HG03432 (cell line): ENCODE measurements at regions not wholly inside any gene's neighbourhood (a gene's known extent, or its start where the extent isn't known, plus 50 kb on each side); places are given as distances from the start of the nearest gene placed in this dataset.
"Not testable (repeated sequence)": the region's sequence is repeated elsewhere in the genome, so short reads cannot be mapped to it uniquely, and the experiment has no call there.

ENCODE experiments used
- ATAC-seq: cut with Tn5 transposase; IDR thresholded peaks from one replicate; pipeline ENCODE4 v1.9.1; 2021; ENCODE audit warnings: mild to moderate bottlenecking, moderate library complexity; ENCODE audit not compliant: unreplicated experiment

GRCh38 chr4:19539201-19539600, 712.5 kb upstream of the SLIT2 start:
- ATAC-seq = no peak

GRCh38 chr4:19534159-19534558, 717.5 kb upstream of the SLIT2 start:
- ATAC-seq = no peak

GRCh38 chr4:19531906-19532848, 719.5 kb upstream of the SLIT2 start:
- ATAC-seq = no peak

- no peak for ATAC-seq
These were observed 727.7 kb upstream of the SLIT2 start for GRCh38 chr4:19523964-19524363.

DNA sequence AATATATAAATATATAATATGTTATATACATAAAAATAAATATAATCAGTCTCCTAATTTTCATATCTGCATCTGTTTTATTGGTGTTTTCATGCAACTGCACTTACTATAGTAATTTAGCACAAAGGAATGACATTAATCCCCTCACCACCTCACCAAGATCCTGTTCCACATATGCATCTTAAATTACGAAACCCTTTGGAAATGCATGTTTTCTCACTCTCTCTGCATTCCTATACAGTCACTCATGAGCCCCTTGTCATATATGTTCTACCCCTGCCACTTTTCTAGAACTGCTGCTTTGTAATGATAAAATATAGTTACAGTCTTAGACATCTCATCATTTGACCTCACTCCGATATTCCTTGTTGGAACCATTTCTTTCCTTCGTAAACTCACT, 728.7 kb upstream of the SLIT2 start:
- no peak for ATAC-seq

DNA sequence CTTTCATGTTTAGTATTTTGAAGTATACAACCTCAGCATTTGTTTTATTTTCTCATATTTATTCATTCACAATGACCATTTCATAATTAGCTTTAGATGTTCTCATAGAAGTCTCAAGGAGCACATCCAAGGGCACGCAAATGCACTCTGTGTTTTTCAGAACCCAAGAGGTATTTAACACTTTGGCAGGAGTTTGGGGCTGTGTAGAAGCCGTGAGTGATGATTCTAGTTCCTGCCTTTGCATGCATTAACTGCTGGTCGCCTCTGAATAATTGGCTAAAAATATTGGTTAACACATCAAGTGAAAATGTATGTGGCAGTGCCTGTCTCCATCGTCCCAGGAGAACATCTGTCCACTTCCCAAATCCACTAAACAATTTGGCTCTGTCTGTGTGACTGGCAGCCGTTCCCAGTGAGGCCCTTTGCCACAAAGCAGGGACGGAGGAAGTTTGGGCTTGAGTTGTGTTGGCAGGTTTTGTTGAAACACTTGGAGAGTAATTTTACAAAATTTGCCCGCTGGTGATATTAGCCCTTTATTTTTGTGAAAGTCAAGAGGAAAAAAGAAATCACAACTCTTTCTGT, 730.7 kb upstream of the SLIT2 start:
- ATAC-seq = no peak

- ATAC-seq = no peak
These were observed 737.2 kb upstream of the SLIT2 start for GRCh38 chr4:19514276-19515070.

DNA sequence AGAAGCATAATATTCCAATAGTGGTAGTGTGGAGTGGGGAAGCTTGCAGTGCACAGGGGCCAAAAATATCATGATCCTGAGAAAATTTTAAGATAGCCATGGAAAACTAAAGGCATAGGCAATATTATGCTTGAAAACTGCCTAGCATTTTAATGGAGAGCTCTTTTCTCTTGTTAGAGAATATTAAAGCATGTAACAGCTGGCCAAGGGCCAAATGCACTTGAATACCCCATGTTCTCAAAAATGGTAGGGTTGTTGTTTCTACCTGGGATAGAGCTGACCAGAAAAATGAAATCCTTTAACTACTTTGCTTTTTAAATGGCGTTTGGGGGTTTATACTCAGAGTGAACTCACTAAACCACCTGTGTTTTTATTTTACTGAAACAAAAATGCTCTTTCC, 739.6 kb upstream of the SLIT2 start:
- ATAC-seq = no peak

- no peak for ATAC-seq
These were observed 740.7 kb upstream of the SLIT2 start for GRCh38 chr4:19510993-19511392.

DNA sequence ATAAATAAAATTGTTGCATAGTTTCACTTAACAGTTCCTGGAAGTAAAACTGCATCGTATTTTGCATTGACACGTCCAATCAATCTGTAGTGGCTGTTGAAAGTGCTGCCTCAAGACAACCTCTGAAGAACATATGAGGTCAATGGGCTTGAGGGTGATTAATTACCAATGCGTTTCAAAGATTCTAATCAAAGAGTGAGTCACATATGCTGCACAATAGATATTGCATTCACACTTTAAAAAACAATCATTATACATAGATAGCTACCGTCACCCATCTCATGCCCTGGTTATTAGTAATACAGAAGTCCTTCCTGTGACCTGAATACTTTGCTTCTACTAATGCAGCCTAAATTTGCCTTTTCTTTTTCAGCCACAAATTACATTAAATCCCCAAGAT, 743.3 kb upstream of the SLIT2 start:
- ATAC-seq = no peak

- ATAC-seq = no peak
These were observed 754.0 kb upstream of the SLIT2 start for GRCh38 chr4:19497705-19498104.

- ATAC-seq = no peak
These were observed 754.9 kb upstream of the SLIT2 start for GRCh38 chr4:19496756-19497155.

DNA sequence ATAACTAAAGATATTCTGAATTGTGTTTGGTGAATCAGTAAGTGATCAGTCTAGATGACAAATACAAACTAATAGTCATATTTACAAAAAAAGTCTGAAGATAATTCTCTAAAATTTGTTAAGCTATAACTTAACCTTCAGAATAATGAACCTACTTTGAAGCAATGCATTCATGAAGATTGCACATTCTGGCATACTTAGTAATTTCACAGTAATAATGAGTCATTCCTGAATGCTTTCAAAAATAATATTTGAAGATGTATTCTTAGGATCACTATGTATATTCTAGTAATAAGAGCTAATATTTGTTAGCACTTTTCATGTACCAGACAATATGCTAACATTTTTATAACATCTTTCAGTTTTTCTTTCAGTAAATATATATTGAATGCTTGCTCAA, 756.7 kb upstream of the SLIT2 start:
- no peak for ATAC-seq

DNA sequence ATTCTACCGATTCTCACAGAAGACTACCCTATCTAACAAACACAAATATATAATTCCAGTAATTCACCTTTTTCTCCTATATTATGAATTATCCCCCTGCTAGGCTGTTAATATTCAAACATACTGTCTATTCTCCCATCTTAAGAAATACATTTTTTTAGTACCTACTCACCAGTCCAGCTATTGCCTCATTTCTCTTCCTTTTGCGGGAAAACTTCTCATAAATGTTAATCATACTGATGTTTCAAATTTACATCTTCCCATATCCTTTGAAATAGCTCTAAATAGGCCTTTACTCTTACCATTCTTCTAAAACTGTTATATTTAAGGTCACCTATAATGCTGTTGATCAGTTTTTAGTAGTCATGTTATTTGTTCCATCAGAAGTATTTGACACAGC, 759.1 kb upstream of the SLIT2 start:
- ATAC-seq = no peak

DNA sequence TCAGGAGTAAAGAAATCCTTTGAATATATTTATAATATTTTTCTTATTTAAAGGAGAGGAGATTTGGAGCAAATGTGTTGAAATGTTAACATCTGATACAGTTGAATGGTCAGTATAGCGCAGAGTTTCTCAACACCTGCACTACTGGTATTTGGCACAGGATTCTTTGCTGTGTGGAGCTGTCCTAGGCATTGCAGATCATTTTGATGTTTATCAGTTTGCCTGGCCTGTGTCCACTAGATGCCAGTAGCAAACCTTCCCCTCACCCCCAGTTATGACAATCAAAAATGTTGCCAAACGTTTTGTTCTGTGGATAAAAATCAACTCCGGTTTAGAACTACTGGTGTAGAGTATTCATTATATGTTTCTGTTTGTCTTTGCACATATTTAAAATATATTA, 765.3 kb upstream of the SLIT2 start:
- ATAC-seq = no peak

GRCh38 chr4:19478791-19479190, 772.9 kb upstream of the SLIT2 start:
- ATAC-seq = no peak

GRCh38 chr4:19473569-19473968, 778.1 kb upstream of the SLIT2 start:
- no peak for ATAC-seq

DNA sequence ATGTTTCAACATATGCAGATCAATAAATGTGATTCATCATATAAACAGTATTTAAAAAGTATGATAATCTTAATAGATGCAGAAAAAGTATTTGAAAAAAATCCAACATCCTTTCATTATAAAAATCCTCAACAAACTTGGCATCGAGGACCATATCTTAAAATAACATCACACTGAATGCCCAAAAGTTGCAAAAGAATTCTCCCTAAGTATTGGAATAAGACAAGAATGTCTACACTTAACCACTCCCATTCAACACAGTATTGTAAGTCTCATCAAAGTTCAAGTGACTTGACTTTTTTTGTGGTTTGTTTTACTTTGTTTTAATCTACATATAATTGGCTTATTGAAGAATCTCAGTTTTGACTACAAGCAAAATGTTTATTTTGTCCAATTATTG, 779.0 kb upstream of the SLIT2 start:
- no peak for ATAC-seq

GRCh38 chr4:19470001-19470400, 781.7 kb upstream of the SLIT2 start:
- ATAC-seq = not testable (repeated sequence)

GRCh38 chr4:19462117-19462516, 789.6 kb upstream of the SLIT2 start:
- ATAC-seq = no peak

GRCh38 chr4:19455850-19456602, 795.7 kb upstream of the SLIT2 start:
- ATAC-seq = no peak
